Right hindlimb (tissue), 1 donor: ENCODE measurements at regions not wholly inside any gene's neighbourhood (a gene's known extent, or its start where the extent isn't known, plus 50 kb on each side); places are given as distances from the start of the nearest gene placed in this dataset.
"Not testable (repeated sequence)": the region's sequence is repeated elsewhere in the genome, so short reads cannot be mapped to it uniquely, and the experiment has no call there.

Source experiments
- DNase-seq: peaks from one replicate; pipeline ENCODE4 v3.0.0-alpha.2; 2018

GRCh38 chr6:75031102-75031501 lies 174.8 kb downstream of the COL12A1 start:
- not testable (repeated sequence) for DNase-seq

GRCh38 chr6:75029333-75029732 lies 176.5 kb downstream of the COL12A1 start:
- no peak for DNase-seq

- no peak for DNase-seq
These were observed 180.5 kb downstream of the COL12A1 start for GRCh38 chr6:75025371-75025770.

GRCh38 chr6:75024828-75025227 lies 181.0 kb downstream of the COL12A1 start:
- DNase-seq: no peak

- DNase-seq: no peak
These were observed 182.2 kb downstream of the COL12A1 start for GRCh38 chr6:75023634-75024033.

GRCh38 chr6:75020971-75021370 lies 184.9 kb downstream of the COL12A1 start:
- no peak for DNase-seq

- no peak for DNase-seq
These were observed 185.5 kb downstream of the COL12A1 start for GRCh38 chr6:75020376-75020775.

- no peak for DNase-seq
These were observed 193.8 kb downstream of the COL12A1 start for GRCh38 chr6:75012018-75012417.

GRCh38 chr6:75003984-75004383 lies 201.9 kb downstream of the COL12A1 start:
- DNase-seq: not testable (repeated sequence)

- no peak for DNase-seq
These were observed 208.2 kb downstream of the COL12A1 start for GRCh38 chr6:74997646-74998045.

- no peak for DNase-seq
These were observed 212.7 kb downstream of the COL12A1 start for GRCh38 chr6:74993136-74993535.

- peak; percentile 62 for DNase-seq
These were observed 214.1 kb downstream of the COL12A1 start for GRCh38 chr6:74991573-74992332.

GRCh38 chr6:74979065-74979766 lies 226.6 kb downstream of the COL12A1 start:
- DNase-seq: no peak

- DNase-seq: no peak
These were observed 229.2 kb downstream of the COL12A1 start for GRCh38 chr6:74976701-74977100.

GRCh38 chr6:74976026-74976425 lies 229.8 kb downstream of the COL12A1 start:
- DNase-seq: no peak

- DNase-seq: peak; percentile 24
These were observed 232.3 kb downstream of the COL12A1 start for GRCh38 chr6:74973591-74973990.

GRCh38 chr6:74971633-74972032 lies 234.2 kb downstream of the COL12A1 start:
- DNase-seq: no peak

- no peak for DNase-seq
These were observed 236.1 kb downstream of the COL12A1 start for GRCh38 chr6:74969591-74970267.

- DNase-seq: no peak
These were observed 238.0 kb downstream of the COL12A1 start for GRCh38 chr6:74967821-74968220.

GRCh38 chr6:74966712-74967111 lies 239.1 kb downstream of the COL12A1 start:
- no peak for DNase-seq

GRCh38 chr6:74964871-74965441 lies 240.9 kb downstream of the COL12A1 start:
- no peak for DNase-seq

- DNase-seq: no peak
These were observed 249.1 kb downstream of the COL12A1 start for GRCh38 chr6:74956559-74957428.
